HUES64 (cell line): ENCODE measurements at regions not wholly inside any gene's neighbourhood (a gene's known extent, or its start where the extent isn't known, plus 50 kb on each side); places are given as distances from the start of the nearest gene placed in this dataset.
"Not testable (repeated sequence)": the region's sequence is repeated elsewhere in the genome, so short reads cannot be mapped to it uniquely, and the experiment has no call there.

Experiments
- H3K27ac ChIP-seq: 2 replicates; pipeline ENCODE4 v1.7.0; 2013; ENCODE audit warnings: low read depth, low read length, inconsistent platforms
- H3K27me3 ChIP-seq: 2 replicates; pipeline ENCODE4 v1.6.1; 2013; ENCODE audit warnings: mild to moderate bottlenecking, low read length; ENCODE audit not compliant: insufficient read depth
- H3K36me3 ChIP-seq: 2 replicates; pipeline ENCODE4 v1.6.1; 2013; ENCODE audit warnings: mild to moderate bottlenecking, low read length; ENCODE audit not compliant: insufficient read depth
- H3K4me1 ChIP-seq: 2 replicates; pipeline ENCODE4 v1.6.1; 2013; ENCODE audit warnings: mild to moderate bottlenecking, low read length, moderate library complexity; ENCODE audit not compliant: insufficient read depth
- H3K4me3 ChIP-seq: 2 replicates; pipeline ENCODE4 v1.5.1; 2013; ENCODE audit warnings: mild to moderate bottlenecking, low read length, moderate library complexity
- H3K9ac ChIP-seq: 2 replicates; pipeline ENCODE4 v1.6.1; 2013; ENCODE audit warnings: mild to moderate bottlenecking, low read depth, low read length
- H3K9me3 ChIP-seq: 2 replicates; pipeline ENCODE4 v1.6.1; 2013; ENCODE audit warnings: low read depth, low read length; ENCODE audit not compliant: insufficient read depth
- WGBS: fragments of 150-250, 120-280 bp; methylation state at CpG from one replicate; pipeline ENCODE4 v1.1.7; 2013; ENCODE audit warnings: missing lambda C conversion rate; 5-methylcytosine and 5-hydroxymethylcytosine counted together

GRCh38 chr2:2586068-2586776, 255.1 kb upstream of the MYT1L start:
- no peak overlapping the region for H3K4me3 ChIP-seq
- 84% methylated on average over 17 of the region's 18 CpGs for WGBS
- no peaks in the 10 kb centered on the region for H3K4me1 ChIP-seq
- no peaks in the 10 kb centered on the region for H3K9me3 ChIP-seq
- no peaks in the 10 kb centered on the region for H3K27me3 ChIP-seq
- H3K27ac ChIP-seq, result no peak overlapping the region
- H3K9ac ChIP-seq, result no peak overlapping the region
- no peaks in the 10 kb centered on the region for H3K36me3 ChIP-seq

- Histone ChIP-seq H3K36me3 (no peaks in the 10 kb centered on the region), H3K4me3 (no peak overlapping the region), H3K27ac (no peak overlapping the region), H3K4me1 (no peaks in the 10 kb centered on the region), H3K27me3 (no peaks in the 10 kb centered on the region), H3K9ac (no peak overlapping the region), H3K9me3 (no peaks in the 10 kb centered on the region)
- WGBS, result 91% methylated on average over 7 of the region's 7 CpGs
These were observed 252.0 kb upstream of the MYT1L start for GRCh38 chr2:2582998-2583545.

GRCh38 chr2:2581331-2582159, 250.5 kb upstream of the MYT1L start:
- Histone ChIP-seq H3K36me3 (no peaks in the 10 kb centered on the region), H3K4me1 (no peaks in the 10 kb centered on the region), H3K4me3 (no peak overlapping the region), H3K9ac (no peak overlapping the region), H3K27ac (no peak overlapping the region), H3K9me3 (no peaks in the 10 kb centered on the region), H3K27me3 (no peaks in the 10 kb centered on the region)
- WGBS, result 92% methylated on average over 28 of the region's 28 CpGs

DNA sequence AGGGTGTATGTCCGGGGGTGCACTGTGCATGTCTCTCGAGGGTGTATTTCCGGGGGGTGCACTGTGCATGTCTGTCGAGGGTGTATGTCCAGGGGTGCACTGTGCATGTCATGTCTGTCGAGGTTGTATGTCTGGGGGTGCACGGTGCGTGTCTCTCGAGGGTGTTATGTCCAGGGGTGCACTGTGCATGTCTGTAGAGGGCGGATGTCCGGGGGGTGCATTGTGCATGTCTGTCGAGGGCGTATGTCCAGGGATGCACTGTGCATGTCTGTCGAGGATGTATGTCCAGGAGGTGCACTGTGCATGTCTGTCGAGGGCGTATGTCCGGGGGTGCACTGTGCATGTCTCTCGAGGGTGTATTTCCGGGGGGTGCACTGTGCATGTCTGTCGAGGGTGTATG, 249.8 kb upstream of the MYT1L start:
- H3K9me3 ChIP-seq, H3K4me1 ChIP-seq, H3K27ac ChIP-seq, H3K4me3 ChIP-seq, H3K9ac ChIP-seq, H3K36me3 ChIP-seq, H3K27me3 ChIP-seq: not testable (repeated sequence)
- WGBS, result 95% methylated on average over 19 of the region's 19 CpGs

- no peaks in the 10 kb centered on the region for H3K36me3 ChIP-seq
- no peak overlapping the region for H3K4me3 ChIP-seq
- H3K27ac ChIP-seq, result no peak overlapping the region
- 91% methylated on average over 19 of the region's 19 CpGs for WGBS
- no peaks in the 10 kb centered on the region for H3K27me3 ChIP-seq
- H3K4me1 ChIP-seq, result no peaks in the 10 kb centered on the region
- no peaks in the 10 kb centered on the region for H3K9me3 ChIP-seq
- no peak overlapping the region for H3K9ac ChIP-seq
These were observed 249.3 kb upstream of the MYT1L start for GRCh38 chr2:2580341-2580740.

GRCh38 chr2:2579814-2580213, 248.7 kb upstream of the MYT1L start:
- WGBS, result 81% methylated on average over 8 of the region's 8 CpGs
- no peak overlapping the region for H3K27ac ChIP-seq

GRCh38 chr2:2577407-2577831, 246.3 kb upstream of the MYT1L start:
- no peaks in the 10 kb centered on the region for H3K4me1 ChIP-seq
- H3K9ac ChIP-seq, result no peak overlapping the region
- no peaks in the 10 kb centered on the region; the same call in 1 of the 2 replicates for H3K9me3 ChIP-seq
- H3K4me3 ChIP-seq, result no peak overlapping the region
- H3K36me3 ChIP-seq, result no peaks in the 10 kb centered on the region
- H3K27me3 ChIP-seq, result no peaks in the 10 kb centered on the region
- H3K27ac ChIP-seq, result no peak overlapping the region
- WGBS, result 94% methylated on average over 17 of the region's 17 CpGs

More at GRCh38 chr2:2579814-2580213, 248.7 kb upstream of the MYT1L start:
- no peaks in the 10 kb centered on the region for H3K36me3 ChIP-seq
- H3K4me1 ChIP-seq, result no peaks in the 10 kb centered on the region
- H3K4me3 ChIP-seq, result no peak overlapping the region
- no peak overlapping the region for H3K9ac ChIP-seq
- no peaks in the 10 kb centered on the region for H3K27me3 ChIP-seq
- H3K9me3 ChIP-seq, result no peaks in the 10 kb centered on the region

DNA sequence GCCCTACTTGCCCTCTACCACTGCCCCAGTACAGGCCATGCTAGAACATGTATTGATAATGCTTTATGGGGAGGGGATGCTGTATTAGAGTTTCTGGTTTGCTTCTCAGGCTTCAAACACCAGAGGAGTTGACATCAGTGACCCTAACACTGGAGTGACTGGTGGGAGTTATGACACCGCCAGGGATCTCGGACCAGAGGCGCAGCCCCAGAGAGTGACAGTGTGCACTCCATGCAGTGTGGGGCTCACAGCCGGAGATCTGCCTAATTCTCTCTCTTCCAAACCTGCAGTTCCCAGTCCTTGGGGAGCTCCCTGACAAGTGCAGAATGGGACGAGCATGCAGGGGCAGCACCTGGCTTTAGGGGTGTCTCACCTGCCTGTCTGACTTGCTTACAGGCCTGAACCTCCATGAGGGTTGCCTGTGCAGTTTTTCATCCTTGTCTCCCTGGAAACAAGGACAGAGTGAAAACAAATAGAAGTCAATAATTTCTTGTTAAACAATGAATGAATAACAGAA, 244.9 kb upstream of the MYT1L start:
- no peak overlapping the region for H3K4me3 ChIP-seq
- H3K9me3 ChIP-seq, result no peaks in the 10 kb centered on the region; the same call in 1 of the 2 replicates
- no peak overlapping the region for H3K27ac ChIP-seq
- WGBS, result 92% methylated on average over 5 of the region's 5 CpGs
- H3K36me3 ChIP-seq, result no peaks in the 10 kb centered on the region
- H3K27me3 ChIP-seq, result no peaks in the 10 kb centered on the region
- no peaks in the 10 kb centered on the region for H3K4me1 ChIP-seq
- no peak overlapping the region for H3K9ac ChIP-seq

GRCh38 chr2:2575181-2575577, 244.1 kb upstream of the MYT1L start:
- Histone ChIP-seq H3K36me3 (no peaks in the 10 kb centered on the region), H3K9ac (no peak overlapping the region), H3K27me3 (no peaks in the 10 kb centered on the region), H3K4me1 (no peaks in the 10 kb centered on the region), H3K4me3 (no peak overlapping the region), H3K27ac (no peak overlapping the region), H3K9me3 (no peaks in the 10 kb centered on the region; the same call in 1 of the 2 replicates)
- 97% methylated on average over 10 of the region's 10 CpGs for WGBS

GRCh38 chr2:2574401-2575180, 243.5 kb upstream of the MYT1L start:
- Histone ChIP-seq H3K9me3 (no peaks in the 10 kb centered on the region; the same call in 1 of the 2 replicates), H3K4me3 (no peak overlapping the region), H3K27me3 (no peaks in the 10 kb centered on the region), H3K4me1 (no peaks in the 10 kb centered on the region), H3K9ac (no peak overlapping the region), H3K27ac (no peak overlapping the region), H3K36me3 (no peaks in the 10 kb centered on the region)
- 92% methylated on average over 15 of the region's 16 CpGs for WGBS
